Epithelial cell of proximal tubule (primary cell): ENCODE measurements at regions not wholly inside any gene's neighbourhood (a gene's known extent, or its start where the extent isn't known, plus 50 kb on each side); places are given as distances from the start of the nearest gene placed in this dataset.
"Not testable (repeated sequence)": the region's sequence is repeated elsewhere in the genome, so short reads cannot be mapped to it uniquely, and the experiment has no call there.

ENCODE experiments used
- DNase-seq: peaks from one replicate; pipeline ENCODE4 v3.0.0-alpha.2; 2011; ENCODE audit warnings: low read depth
- H3K4me3 ChIP-seq: 2 replicates; pipeline ENCODE4 v1.5.1; 2011; ENCODE audit warnings: low read depth, mild to moderate bottlenecking, low read length
- TF ChIP-seq, protein P1 (sequence below): conservative IDR thresholded peaks from 2 replicates; pipeline ENCODE4 v1.5.1; 2012; ENCODE audit warnings: low read depth, mild to moderate bottlenecking, low read length

- no peak overlapping the region for H3K4me3 ChIP-seq
- TF ChIP-seq, protein P1, sequence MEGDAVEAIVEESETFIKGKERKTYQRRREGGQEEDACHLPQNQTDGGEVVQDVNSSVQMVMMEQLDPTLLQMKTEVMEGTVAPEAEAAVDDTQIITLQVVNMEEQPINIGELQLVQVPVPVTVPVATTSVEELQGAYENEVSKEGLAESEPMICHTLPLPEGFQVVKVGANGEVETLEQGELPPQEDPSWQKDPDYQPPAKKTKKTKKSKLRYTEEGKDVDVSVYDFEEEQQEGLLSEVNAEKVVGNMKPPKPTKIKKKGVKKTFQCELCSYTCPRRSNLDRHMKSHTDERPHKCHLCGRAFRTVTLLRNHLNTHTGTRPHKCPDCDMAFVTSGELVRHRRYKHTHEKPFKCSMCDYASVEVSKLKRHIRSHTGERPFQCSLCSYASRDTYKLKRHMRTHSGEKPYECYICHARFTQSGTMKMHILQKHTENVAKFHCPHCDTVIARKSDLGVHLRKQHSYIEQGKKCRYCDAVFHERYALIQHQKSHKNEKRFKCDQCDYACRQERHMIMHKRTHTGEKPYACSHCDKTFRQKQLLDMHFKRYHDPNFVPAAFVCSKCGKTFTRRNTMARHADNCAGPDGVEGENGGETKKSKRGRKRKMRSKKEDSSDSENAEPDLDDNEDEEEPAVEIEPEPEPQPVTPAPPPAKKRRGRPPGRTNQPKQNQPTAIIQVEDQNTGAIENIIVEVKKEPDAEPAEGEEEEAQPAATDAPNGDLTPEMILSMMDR: no peak
- no peak for DNase-seq
Observed at GRCh38 chr6:50899306-50899870, 80.7 kb downstream of the TFAP2B start.

- DNase-seq: no peak
- TF ChIP-seq, protein P1: no peak
- H3K4me3 ChIP-seq: no peak overlapping the region
Observed at GRCh38 chr6:50902260-50902659, 83.6 kb downstream of the TFAP2B start.

- no peak for DNase-seq
- TF ChIP-seq, protein P1: no peak
- no peak overlapping the region for H3K4me3 ChIP-seq
Observed at GRCh38 chr6:50905297-50905696, 86.6 kb downstream of the TFAP2B start.

DNA sequence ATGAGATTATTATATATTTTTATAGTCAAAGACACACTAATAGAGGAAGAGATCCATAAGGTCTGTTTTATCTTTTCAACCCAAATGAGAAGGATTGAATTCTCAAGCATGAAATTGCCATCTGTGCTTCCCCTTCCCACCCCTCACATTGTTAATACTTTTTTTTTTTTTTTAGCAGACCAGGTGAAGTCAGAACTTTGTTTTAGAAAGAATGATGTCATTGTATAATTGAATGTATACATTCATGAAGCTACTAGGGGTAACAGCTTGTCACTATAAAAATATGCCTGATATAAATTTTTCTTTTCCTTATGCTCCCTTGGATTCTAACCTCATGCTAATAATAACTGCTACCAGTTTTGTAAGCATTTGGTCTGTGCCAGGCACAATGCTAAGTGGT is 88.9 kb downstream of the TFAP2B start:
- DNase-seq: no peak
- TF ChIP-seq, protein P1: no peak
- no peak overlapping the region for H3K4me3 ChIP-seq

- no peak for DNase-seq
- TF ChIP-seq, protein P1: no peak
- H3K4me3 ChIP-seq: no peak overlapping the region
Observed at GRCh38 chr6:50913105-50913770, 94.6 kb downstream of the TFAP2B start.

DNA sequence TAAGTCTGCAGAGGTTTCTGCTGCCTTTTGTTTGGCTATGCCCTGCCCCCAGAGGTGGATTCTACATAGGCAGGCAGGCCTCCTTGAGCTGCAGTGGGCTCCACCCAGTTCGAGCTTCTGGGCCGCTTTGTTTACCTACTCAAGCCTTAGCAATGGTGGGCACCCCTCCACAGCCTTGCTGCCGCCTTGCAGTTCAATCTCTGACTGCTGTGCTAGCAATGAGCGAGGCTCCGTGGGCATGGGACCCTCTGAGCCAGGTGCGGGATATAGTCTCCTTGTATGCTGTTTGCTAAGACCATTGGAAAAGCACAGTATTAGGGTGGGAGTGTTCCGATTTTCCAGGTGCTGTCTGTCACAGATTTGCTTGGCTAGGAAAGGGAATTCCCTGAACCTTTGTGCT is 102.7 kb downstream of the TFAP2B start:
- not testable (repeated sequence) for H3K4me3 ChIP-seq, DNase-seq

DNA sequence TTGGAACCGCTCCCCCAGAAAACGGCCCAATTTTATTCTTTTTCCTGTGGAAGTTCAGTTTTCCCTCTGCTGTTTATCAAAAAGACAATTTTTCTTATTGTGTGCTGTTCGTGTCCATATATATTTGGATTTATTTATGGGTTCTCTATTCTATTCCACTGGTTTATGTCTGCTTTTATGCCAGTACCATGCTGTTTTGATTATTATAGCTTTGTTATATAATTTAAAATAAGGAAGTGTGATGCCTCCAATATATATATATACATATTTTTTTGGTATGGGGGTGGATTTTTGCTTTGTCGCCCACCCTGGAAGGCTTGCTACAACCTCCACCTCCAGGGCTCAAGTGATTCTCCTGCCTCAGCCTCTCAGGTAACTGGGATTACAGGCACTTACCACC is 103.3 kb downstream of the TFAP2B start:
- TF ChIP-seq, protein P1: no peak
- H3K4me3 ChIP-seq: no peak overlapping the region
- DNase-seq: no peak
